HG02610 (cell line): ENCODE measurements at regions not wholly inside any gene's neighbourhood (a gene's known extent, or its start where the extent isn't known, plus 50 kb on each side); places are given as distances from the start of the nearest gene placed in this dataset.

Experiments used
- ATAC-seq: cut with Tn5 transposase; IDR thresholded peaks from one replicate; pipeline ENCODE4 v1.9.1; 2021; ENCODE audit warnings: mild to moderate bottlenecking, moderate library complexity; ENCODE audit not compliant: unreplicated experiment

DNA sequence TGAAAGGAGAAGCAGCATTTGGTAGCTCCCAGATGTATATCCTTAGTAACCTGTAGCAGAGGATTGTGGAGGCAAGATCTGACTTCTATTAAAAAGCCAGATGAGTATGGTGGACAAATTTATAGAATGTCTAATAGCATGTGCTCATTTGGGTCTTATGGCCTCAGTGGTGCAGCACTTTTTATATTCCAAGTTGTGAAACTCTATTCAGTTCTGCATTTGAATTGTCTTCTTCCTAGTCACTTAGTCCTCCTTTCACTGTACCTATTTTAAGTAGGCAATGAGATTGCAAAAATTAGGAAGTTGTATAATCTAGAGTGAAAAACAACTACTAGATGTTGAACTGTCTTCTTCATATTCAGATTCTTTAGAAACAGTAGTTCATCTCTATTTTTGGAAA is 412.5 kb upstream of the PCDH9 start:
- no peak for ATAC-seq

DNA sequence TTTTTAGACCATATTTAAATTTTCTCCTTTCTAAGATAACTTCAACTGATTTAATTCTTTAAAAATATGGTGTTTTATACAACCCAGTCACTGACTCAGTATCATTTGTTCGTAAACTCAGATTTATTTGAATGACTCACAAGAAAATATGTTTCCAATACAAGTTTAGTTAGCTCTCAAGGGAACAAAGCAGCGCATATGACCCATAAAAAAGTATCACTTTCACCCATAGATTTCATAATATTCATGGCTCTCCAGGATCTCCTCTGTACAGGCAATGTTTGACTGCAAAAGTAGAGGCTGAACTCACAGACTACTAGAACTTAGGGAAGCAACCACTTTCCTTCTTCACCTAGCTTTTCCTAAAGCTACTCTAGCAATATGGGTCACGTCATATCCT is 405.6 kb upstream of the PCDH9 start:
- ATAC-seq, result no peak

DNA sequence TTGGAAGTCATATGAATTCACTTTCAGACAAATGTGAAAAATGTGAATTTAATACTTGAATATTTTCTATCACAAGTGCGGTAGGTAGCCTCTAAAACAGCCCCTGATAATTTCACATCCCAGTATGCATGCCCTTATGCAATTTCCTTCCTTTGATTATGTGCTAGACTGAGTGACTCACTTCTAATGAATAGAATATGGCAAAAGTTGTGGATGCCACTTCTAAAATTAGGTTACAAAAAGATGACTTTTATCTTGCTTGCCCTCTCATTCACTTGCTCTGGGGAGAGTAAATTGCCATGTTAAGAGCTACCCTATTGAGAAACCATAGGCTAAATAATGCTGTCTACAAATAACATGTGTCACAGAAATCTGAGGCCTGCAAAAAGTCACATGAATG is 402.5 kb upstream of the PCDH9 start:
- no peak for ATAC-seq

DNA sequence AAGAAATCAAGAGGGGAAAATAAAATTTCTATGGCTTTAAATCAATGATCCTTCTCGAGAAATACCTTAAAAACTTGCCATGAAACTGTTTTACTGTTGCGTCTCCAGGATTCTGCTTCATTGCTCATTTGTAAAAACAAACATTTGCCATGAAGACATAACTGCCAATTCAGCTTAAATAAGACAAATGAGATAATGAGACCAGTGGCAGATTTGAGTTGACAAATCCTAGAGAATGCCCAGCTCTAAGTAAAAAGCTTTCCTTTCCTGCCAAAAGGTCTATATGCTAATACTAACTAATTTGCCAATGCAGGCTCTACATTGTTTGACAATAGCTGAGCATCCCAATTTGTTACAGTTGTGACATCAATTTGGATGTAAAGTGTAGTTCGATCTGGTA is 400.5 kb upstream of the PCDH9 start:
- no peak for ATAC-seq

DNA sequence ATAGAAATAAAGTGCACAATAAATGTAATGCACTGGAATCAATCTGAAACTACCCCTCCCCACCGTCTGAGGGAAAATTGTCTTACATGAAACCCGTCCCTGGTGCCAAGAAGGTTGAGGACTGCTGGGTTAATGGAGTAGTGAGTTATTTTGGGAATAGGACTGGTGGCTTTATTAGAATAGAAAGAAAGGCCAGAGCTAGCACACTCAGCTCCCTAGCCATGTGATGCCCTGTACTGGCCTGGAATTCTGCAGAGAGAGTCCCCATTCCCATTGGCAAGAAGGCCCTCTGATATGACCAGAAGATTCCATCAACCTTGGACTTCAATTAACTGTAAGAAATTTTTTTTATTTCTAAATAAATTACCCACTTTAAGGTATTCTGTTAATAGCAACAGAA is 393.5 kb upstream of the PCDH9 start:
- no peak for ATAC-seq

DNA sequence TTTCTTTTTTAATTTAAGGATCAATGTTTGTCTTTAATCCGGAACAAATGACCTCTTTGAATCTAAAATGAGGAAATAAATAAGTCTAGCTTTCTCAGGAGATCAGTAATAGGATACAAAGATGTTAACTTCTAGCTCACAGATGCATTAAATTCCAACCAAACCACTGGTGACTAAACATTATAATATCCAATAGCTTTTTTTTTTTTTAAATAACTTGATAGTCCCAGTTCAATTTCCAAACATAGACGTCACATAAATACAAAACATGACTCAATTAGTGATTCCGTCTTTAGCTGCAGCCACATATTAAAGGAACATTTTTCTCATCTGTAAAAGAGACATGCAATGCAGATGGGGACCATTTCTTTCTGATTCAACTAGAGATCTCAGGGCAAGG is 390.5 kb upstream of the PCDH9 start:
- no peak for ATAC-seq

DNA sequence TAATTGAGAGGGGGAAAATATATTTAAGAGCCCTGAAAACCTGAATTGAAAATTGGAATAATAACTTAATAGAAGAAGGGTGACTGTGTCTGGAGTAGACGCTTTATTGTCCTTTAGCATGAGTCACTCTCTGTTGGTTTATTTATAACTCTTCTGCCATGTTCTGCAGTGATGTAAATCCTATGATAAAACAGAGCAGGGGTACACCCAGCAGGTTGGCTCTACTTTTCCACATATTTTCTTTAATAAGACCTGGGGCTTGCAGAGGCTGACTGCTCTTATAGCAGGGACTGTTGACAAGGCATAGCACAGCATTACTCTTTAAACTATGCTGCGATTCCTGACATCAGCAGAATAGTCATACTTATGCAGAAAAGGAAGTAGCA is 389.9 kb upstream of the PCDH9 start:
- ATAC-seq, result no peak

DNA sequence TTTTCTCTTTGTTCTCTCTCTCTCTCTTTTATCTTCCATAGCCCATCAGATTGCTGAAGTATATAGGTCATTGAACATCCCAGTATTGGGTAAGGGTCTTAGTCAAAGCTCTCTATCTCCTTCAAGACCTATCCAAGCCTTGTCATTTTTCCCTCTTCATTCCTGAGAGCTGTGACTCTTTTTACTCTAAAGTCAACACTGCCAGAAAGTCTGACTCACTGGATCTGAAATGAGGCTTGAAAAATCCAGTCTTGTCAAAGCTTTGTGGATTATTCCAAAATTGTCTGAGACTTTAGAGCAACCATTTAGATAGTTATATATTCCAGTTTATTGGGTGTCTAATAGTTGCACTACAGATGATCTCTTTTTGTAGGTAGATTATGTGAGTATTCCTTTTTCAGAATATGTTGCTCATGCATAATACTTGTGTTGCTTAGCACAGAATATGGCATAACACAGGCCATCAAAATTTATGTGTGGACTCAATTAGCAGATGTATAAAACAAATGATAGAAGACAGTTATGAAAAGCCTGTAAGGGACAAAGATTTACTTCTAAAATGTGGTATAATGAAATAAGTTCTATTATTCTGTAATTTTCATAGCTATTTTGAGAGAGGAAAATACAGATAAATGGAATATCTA is 389.3 kb upstream of the PCDH9 start:
- no peak for ATAC-seq

DNA sequence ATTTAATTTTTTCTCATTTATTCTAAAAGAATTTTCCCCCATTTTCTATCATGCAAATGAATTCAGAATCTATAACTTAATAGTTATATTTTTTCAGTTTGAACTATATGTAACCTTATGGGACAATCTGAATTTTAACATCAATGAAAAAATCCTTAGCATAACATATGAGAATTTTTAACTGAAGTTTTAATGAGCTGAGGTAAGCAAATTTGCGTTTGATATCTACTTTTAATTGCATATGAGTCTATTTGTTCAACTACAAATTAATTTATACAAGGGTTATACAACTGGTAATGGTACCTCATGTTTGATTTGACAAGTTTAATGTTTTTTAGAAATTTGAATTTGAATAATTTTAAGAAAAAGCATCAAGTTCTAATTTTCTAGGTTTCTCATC is 384.4 kb upstream of the PCDH9 start:
- no peak for ATAC-seq

DNA sequence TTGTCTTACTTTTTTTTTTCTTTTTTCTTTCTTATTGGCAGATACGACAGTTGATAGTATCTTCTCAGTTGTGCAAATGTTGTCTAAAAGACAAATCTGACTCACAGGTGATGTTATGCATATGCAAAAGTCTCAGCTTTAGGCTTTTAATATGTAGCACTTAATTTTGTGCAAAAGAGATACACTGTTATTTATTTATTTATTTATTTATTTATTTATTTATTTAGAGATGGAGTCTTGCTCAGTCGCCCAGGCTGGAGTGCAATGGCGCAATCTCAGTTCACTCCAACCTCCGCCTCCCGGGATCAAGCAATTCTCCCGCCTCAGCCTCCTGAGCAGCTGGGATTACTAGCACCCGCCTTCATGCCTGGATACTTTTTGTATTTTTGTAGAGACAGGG is 383.9 kb upstream of the PCDH9 start:
- ATAC-seq, result no peak

DNA sequence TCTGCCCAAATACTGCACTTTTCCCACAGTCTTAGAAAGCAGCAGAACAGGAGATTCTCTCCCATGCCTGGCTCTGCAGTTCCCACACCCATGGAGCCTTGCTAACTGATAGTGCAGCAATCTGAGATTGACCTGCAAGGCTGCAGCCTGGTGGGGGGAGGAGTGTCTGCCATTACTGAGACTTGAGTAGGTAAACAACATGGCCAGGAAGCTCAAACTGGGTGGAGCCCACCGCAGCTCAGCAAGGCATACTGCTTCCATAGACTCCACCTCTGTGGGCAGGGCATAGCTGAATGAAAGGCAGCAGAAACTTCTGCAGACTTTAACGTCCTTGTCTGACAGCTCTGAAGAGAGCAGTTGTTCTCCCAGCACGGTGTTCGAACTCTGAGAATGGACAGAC is 358.5 kb upstream of the PCDH9 start:
- ATAC-seq, result no peak

DNA sequence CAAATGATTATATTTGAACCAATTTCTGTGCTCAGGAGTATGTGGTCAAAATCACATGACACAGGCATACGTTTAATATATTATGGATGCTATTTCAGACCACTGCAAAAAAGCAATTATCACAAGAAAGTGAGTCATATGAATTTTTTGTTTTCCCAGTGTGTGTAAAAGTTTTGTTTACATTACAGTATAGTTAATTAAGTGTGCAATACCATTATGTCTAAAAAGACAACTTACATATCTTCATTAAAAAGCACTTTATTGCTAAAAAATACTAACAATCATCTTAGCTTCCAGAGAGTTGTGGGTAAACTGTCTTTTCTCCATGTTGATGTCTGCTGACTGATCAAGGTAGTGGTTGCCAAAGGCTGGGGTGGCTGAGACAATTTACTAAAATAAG is 347.2 kb upstream of the PCDH9 start:
- no peak for ATAC-seq

DNA sequence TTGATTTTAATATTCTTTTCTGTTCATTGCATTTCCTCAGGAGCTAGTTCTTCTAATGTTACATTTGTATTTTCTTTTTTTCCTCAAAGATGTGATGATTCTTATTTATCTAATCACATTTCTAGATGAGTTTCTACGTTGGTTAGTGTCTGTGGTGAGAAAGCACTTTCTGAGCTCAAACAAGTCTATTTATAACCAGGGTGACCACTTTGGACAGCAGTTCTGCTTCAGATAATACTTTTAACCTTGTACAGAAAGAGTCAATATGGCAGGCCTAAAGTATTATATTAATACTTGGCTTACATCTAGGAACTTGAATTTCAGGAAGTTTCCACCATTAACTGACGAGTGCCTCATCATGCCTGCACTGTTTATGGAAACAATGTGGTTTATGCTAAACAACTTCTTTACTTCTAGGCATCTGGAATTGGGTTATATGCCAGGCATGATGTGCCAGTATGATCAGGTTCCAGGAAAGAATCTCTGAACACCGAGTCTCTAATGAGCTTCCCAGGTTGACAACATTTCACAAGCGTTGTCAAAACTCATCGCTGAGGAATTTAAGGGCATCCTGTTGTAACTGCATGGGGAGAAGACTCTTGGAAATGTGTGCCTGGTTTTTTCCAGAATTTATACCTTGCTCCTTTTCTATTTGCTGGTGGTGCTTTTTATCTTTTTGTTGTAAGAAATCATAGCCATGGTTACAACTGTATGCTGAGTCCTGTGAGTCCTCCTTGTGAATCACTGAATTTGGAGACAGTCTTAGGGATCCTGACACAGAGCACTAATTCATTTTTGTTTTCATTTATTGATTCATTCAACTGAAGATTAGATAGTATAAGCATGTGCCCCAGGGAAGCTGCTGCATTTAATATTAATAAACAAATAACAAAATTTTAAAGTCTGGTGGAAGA is 344.4 kb upstream of the PCDH9 start:
- no peak for ATAC-seq

DNA sequence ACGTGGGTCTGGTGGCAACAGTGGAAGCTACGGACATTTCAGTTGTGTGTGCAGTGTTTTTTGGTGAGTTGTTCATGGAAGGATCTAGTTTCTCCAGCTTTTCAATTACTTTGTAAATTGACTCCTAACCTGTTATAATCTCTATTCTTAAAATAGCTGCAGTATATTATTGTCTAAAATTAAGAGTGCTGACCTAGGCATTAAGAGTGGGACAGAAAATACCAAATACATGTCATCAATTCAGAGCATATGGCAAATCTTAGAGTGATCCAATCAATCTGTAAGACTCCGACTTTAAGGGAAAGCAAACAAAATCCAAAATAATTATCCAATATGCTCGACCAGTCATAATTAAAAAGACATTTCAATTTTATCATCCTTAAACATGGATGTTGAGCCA is 338.1 kb upstream of the PCDH9 start:
- no peak for ATAC-seq

DNA sequence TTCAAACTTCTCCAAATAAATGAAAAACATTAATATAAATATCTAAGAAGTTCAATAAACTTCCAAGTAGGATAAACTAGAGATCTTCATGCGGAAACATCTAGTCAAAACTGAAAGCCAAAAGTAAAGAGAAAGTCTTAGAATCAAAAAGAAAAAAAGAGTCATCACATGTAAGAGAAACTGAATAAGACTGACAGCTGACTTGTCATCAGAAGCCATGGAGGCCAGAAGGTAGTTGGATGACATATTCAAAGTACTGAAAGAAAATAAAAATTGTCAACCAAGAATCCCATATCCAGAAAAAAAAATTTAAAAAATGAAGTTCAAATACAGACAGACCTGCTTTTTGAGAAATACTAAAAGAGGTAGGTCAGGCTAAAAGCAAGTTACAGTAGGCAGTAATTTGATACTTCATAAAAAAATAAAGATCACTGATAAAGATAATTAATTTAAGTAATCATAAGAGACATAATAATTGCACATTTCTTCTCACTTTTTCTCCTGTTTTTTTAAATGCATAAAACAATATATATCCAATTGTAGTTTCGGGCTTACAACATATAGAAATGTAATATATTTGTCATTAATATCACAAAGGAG is 327.6 kb upstream of the PCDH9 start:
- no peak for ATAC-seq

DNA sequence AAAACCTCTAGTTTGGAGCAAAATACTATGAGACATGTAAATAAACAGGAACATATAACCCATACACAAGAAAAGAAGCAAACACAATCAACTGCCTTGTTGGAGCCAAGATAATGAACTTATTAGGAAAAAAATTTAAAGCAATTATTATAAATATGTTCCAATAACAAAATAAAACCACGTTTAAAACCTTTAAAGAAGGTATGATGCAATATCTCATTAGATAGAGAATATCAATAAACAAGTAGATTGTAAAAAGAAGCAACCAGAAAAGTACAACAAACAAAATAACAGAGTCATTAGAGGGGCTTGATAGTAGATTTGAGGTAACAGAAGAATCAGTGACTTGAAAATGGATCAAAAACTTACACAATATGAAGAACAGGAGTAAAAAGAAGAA is 327.0 kb upstream of the PCDH9 start:
- no peak for ATAC-seq

DNA sequence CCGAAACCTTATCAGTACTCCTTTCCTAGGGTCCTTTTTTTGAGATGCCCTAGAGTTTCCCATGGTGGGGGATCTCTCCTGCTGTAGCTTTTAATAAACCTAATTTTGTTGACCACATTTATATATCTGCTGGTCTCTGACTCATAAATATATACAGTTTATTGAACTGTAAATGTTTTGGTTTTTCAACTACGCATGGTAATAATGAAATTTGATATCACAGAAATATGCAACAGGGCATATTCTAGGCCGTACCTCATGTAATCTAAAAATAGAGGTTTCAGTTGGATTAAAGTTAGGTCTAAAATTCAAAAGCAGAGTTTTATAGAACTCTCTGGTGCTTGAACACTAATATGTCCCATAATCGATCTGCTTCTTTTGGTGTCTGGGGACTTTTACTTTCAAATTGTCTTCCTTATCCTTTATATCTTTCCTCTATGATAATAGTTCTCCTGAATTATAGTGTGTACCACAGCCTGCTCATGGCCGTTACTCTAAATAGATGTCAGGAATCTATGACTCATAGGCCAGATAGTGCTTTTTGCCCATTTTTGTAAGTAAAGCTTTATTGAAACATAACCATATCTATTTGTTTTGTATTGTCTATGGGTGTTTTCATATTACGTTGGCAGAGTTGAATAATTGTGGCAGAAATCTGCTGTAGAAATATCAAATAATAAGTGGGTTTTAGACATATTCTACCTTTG is 324.8 kb upstream of the PCDH9 start:
- no peak for ATAC-seq

DNA sequence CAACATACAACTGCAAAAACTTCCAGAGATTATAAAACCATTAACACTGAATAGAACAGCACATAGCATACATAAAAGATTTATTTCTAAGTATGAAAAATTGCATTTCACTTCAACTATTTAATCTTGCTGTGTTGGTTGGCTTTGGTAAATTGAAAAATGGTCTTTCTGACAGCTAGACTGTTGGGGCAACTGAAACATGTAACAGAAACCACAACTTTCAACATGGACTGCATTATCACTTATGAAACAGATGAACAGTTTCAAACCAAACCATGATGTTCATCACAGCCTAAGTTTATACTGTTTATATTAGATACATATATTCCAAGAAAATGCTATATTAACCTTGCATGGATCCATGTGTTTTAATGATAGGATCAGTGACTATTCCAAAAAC is 324.1 kb upstream of the PCDH9 start:
- no peak for ATAC-seq

DNA sequence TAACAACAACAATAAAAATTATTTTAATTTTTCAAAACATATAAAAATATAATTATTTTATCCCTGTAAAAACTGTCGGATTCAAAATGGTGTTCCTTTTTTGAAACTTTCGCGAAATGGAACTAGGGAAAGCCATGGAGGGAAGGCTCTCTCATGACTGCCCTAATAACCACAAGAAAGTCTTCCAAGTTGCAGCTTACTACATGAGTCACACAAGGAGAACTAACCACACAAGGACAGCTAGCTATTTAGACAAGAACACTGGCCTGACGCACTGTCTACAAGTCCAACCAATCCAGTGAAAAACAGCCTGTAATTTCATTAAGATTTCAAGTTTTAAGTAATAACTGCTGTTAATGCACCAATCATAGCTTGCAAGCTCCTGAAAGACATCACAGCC is 319.2 kb upstream of the PCDH9 start:
- no peak for ATAC-seq

DNA sequence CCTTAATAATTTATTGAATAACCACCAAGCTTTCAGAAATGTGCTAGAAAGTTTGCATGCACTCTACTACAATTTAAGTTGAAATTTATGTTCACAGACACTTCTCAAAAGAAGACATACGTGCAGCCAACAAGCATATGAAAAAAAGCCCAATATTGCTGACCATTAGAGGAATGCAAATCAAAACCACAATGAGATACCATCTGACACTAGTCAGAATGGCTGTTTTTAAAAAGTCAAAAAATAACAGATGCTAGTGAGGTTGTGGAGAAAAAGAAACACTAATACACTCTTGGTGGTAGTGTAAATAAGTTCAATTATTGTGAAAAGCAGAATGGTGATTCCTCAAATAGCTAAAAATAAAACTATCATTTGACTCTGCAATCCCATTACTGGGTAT is 308.8 kb upstream of the PCDH9 start:
- ATAC-seq, result no peak

DNA sequence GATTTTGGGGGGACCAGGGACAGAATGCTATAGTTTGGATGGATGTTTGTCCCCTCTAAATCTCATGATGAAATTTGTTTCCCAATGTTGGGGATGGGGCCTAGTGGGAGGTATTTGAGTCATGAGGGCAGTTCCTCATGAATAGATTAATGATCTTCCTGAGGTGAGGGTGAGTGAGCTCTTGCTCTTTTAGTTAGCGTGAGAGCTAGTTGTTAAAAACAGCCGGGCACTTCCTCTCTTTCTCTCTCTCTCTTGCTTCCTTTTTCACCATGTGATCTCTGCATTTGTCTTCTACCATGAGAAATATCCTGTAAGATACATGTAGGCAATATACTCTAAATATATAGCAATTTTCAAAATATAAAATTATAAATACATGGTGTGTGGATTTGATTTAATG is 290.8 kb upstream of the PCDH9 start:
- peak; percentile 42 for ATAC-seq

DNA sequence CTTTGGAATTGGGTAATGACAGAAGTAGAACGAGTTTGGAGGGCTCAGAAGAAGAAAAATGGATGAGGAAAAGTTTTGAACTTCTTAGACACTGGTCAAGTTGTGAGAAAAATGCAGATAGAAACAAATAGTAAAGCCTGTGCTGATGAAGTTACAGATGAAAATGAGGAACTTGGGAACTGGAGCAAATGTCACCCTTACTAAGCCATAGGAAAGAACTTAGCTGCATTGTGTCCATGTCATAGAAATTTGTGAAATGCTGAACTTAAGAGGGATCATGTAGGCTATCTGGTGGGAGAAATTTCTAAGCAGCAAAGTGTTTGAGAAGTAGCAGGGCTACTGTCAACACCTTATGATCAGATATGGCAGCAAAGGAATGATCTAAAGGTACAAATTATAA is 289.2 kb upstream of the PCDH9 start:
- ATAC-seq, result no peak
